ENCODE measurements at regions not wholly inside any gene's neighbourhood (a gene's known extent, or its start where the extent isn't known, plus 50 kb on each side); places are given as distances from the start of the nearest gene placed in this dataset.

DNA sequence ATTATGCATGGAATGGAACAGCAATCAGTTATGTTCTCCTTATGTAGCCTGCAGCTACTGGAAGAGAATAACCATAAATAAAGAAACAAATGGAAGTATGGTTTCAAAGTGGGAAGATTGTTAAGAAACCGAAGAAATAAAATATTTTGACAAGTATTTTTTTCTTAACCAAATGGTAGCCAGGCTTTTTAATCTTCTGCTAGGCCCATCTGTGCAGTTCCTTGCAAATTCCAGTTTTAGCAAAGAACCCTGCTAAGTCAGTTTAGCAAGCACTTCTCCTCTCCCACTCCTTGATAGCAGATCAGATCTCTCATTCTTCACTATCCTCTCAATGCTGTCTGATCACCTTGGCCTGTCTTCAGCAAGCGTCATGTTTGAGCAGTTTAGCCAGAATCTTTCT lies 111.1 kb upstream of the PRDM9 start:
- DNase-seq, result no peak
- Histone ChIP-seq H3K4me3 (ENCODE audit: low read depth in 1 of 2, low read length in 2 of 2) (no peak overlapping the region), H3K4me1 (ENCODE audit: insufficient read depth, low read length) (no peaks in the 10 kb centered on the region), H4K20me1 (ENCODE audit: insufficient read depth, low read length) (no peaks in the 10 kb centered on the region), H3K27me3 (ENCODE audit: insufficient read depth, low read length, poor library complexity) (no peaks in the 10 kb centered on the region), H3K79me2 (ENCODE audit: insufficient read depth, low read length) (no peaks in the 10 kb centered on the region), H3K4me2 (ENCODE audit: insufficient read depth, low read length) (no peak overlapping the region), H3K27ac (ENCODE audit: low read length) (no peak overlapping the region), H3K36me3 (ENCODE audit: insufficient read depth, low read length) (no peaks in the 10 kb centered on the region), H3K9ac (ENCODE audit: low read depth, low read length) (no peak overlapping the region), H2AFZ (ENCODE audit: low read depth, low read length) (no peak overlapping the region), H3K9me3 (ENCODE audit: insufficient read depth, low read length, severe bottlenecking) (no peaks in the 10 kb centered on the region)
- TF ChIP-seq EZH2 (IDR thresholded peaks at IDR 0.05; ENCODE audit: borderline replicate concordance, low read depth, low read length, severe bottlenecking), result no peak
- TF ChIP-seq, protein P1, sequence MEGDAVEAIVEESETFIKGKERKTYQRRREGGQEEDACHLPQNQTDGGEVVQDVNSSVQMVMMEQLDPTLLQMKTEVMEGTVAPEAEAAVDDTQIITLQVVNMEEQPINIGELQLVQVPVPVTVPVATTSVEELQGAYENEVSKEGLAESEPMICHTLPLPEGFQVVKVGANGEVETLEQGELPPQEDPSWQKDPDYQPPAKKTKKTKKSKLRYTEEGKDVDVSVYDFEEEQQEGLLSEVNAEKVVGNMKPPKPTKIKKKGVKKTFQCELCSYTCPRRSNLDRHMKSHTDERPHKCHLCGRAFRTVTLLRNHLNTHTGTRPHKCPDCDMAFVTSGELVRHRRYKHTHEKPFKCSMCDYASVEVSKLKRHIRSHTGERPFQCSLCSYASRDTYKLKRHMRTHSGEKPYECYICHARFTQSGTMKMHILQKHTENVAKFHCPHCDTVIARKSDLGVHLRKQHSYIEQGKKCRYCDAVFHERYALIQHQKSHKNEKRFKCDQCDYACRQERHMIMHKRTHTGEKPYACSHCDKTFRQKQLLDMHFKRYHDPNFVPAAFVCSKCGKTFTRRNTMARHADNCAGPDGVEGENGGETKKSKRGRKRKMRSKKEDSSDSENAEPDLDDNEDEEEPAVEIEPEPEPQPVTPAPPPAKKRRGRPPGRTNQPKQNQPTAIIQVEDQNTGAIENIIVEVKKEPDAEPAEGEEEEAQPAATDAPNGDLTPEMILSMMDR (IDR thresholded peaks at IDR 0.05; ENCODE audit: borderline replicate concordance, extremely low read depth, low read length, poor library complexity, severe bottlenecking), result no peak
- ATAC-seq (ENCODE audit: insufficient read depth, low read depth), result no peak

DNA sequence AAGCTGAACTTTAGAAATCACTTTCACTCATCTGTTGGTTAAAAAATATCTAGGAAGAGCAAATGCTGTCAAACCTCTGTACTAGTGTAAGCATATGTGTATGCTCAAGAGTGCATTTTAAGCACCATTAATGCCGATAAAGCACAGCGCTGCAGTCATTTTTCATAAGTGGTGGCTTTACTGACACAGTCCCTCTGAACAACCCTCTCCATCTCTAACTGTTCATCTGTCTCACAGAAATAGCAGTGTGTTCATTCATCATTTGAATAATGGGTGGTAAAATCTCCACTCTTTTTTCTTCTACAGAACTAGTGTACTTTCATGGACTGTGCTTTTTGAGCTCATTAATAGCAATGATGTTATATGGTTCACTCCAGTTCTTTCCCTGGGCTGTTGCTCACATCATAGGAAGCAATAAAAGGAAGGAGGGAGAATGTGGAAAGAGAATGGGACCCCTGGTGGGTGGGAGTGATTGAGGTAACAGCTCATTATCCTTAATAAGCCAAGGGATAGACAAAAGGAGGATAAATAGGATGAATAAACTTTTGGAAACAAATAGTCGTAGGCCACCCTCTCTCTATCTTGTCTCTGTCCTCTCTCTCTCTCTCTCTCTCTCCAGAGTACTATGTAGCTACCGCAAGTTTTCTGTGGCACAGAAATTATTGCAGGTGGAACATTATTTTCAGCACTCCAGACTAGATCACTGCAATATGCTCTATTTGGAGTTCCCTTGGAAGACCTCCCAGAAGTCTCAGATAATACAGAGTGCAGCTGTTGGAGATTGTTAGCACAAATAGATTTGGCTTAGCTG lies 117.9 kb upstream of the PRDM9 start:
- TF ChIP-seq EZH2 (IDR thresholded peaks at IDR 0.05; ENCODE audit: borderline replicate concordance, low read depth, low read length, severe bottlenecking), result no peak
- TF ChIP-seq, protein P1 (IDR thresholded peaks at IDR 0.05; ENCODE audit: borderline replicate concordance, extremely low read depth, low read length, poor library complexity, severe bottlenecking), result no peak
- no peaks in the 10 kb centered on the region for H3K27me3 ChIP-seq (ENCODE audit: insufficient read depth, low read length, poor library complexity)
- H3K9ac ChIP-seq (ENCODE audit: low read depth, low read length), result no peak overlapping the region
- H4K20me1 ChIP-seq (ENCODE audit: insufficient read depth, low read length), result no peaks in the 10 kb centered on the region
- H3K9me3 ChIP-seq (ENCODE audit: insufficient read depth, low read length, severe bottlenecking), result no peaks in the 10 kb centered on the region
- no peaks in the 10 kb centered on the region for H3K4me1 ChIP-seq (ENCODE audit: insufficient read depth, low read length)
- no peak overlapping the region for H3K4me3 ChIP-seq (ENCODE audit: low read depth in 1 of 2, low read length in 2 of 2)
- H2AFZ ChIP-seq (ENCODE audit: low read depth, low read length), result no peak overlapping the region
- H3K4me2 ChIP-seq (ENCODE audit: insufficient read depth, low read length), result no peak overlapping the region
- no peak for ATAC-seq (ENCODE audit: insufficient read depth, low read depth)
- no peak for DNase-seq
- no peaks in the 10 kb centered on the region for H3K36me3 ChIP-seq (ENCODE audit: insufficient read depth, low read length)
- no peak overlapping the region for H3K27ac ChIP-seq (ENCODE audit: low read length)
- no peaks in the 10 kb centered on the region for H3K79me2 ChIP-seq (ENCODE audit: insufficient read depth, low read length)

DNA sequence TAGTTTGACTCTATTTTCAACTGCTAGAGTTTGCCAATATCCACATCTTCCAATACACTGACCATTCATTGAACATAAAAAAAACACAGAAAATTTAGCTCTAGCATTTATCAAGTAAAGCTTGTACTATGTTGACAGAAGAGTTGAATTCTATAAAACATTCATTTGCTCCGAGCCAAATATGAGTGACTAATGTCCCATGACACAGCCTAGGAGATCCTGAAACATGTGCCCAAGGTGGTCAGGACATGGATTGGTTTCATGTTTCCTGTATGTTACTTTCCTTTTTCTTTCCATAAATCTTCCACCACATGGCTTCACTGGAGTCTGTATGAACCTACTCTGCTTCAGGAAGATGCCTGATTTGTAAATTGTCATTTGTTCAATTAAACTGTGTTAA lies 122.4 kb upstream of the PRDM9 start:
- Histone ChIP-seq H3K27ac (ENCODE audit: low read length) (no peak overlapping the region), H2AFZ (ENCODE audit: low read depth, low read length) (no peak overlapping the region), H3K4me2 (ENCODE audit: insufficient read depth, low read length) (no peak overlapping the region), H3K79me2 (ENCODE audit: insufficient read depth, low read length) (no peaks in the 10 kb centered on the region), H3K4me1 (ENCODE audit: insufficient read depth, low read length) (no peaks in the 10 kb centered on the region), H3K27me3 (ENCODE audit: insufficient read depth, low read length, poor library complexity) (no peaks in the 10 kb centered on the region), H3K36me3 (ENCODE audit: insufficient read depth, low read length) (no peaks in the 10 kb centered on the region), H4K20me1 (ENCODE audit: insufficient read depth, low read length) (no peaks in the 10 kb centered on the region), H3K4me3 (ENCODE audit: low read depth in 1 of 2, low read length in 2 of 2) (no peak overlapping the region), H3K9ac (ENCODE audit: low read depth, low read length) (no peak overlapping the region), H3K9me3 (ENCODE audit: insufficient read depth, low read length, severe bottlenecking) (no peaks in the 10 kb centered on the region)
- TF ChIP-seq EZH2 (IDR thresholded peaks at IDR 0.05; ENCODE audit: borderline replicate concordance, low read depth, low read length, severe bottlenecking), result no peak
- TF ChIP-seq, protein P1 (IDR thresholded peaks at IDR 0.05; ENCODE audit: borderline replicate concordance, extremely low read depth, low read length, poor library complexity, severe bottlenecking), result no peak
- no peak for ATAC-seq (ENCODE audit: insufficient read depth, low read depth)
- no peak for DNase-seq

All from DND-41 (cell line).